Glomerular visceral epithelial cell (primary cell): ENCODE measurements at regions not wholly inside any gene's neighbourhood (a gene's known extent, or its start where the extent isn't known, plus 50 kb on each side); places are given as distances from the start of the nearest gene placed in this dataset.
"Not testable (repeated sequence)": the region's sequence is repeated elsewhere in the genome, so short reads cannot be mapped to it uniquely, and the experiment has no call there.

Source experiments
- DNase-seq: peaks from one replicate; pipeline ENCODE4 v3.0.0-alpha.2; 2016; ENCODE audit errors: extremely low spot score

GRCh38 chr5:82603033-82603987 lies 325.2 kb upstream of the RPS23 start:
- DNase-seq = no peak

- DNase-seq = no peak
Observed at GRCh38 chr5:82601861-82602260, 323.7 kb upstream of the RPS23 start.

- DNase-seq = no peak
Observed at GRCh38 chr5:82601077-82601476, 322.9 kb upstream of the RPS23 start.

GRCh38 chr5:82599692-82600091 lies 321.5 kb upstream of the RPS23 start:
- no peak for DNase-seq

- no peak for DNase-seq
Observed at GRCh38 chr5:82599030-82599429, 320.9 kb upstream of the RPS23 start.

GRCh38 chr5:82597437-82597836 lies 319.3 kb upstream of the RPS23 start:
- no peak for DNase-seq

- DNase-seq = no peak
Observed at GRCh38 chr5:82596451-82596850, 318.3 kb upstream of the RPS23 start.

- DNase-seq = no peak
Observed at GRCh38 chr5:82595113-82595512, 317.0 kb upstream of the RPS23 start.

GRCh38 chr5:82594097-82594496 lies 315.9 kb upstream of the RPS23 start:
- no peak for DNase-seq

GRCh38 chr5:82593481-82593880 lies 315.3 kb upstream of the RPS23 start:
- no peak for DNase-seq

- no peak for DNase-seq
Observed at GRCh38 chr5:82591021-82591515, 312.9 kb upstream of the RPS23 start.

- DNase-seq = no peak
Observed at GRCh38 chr5:82590112-82590511, 312.0 kb upstream of the RPS23 start.

GRCh38 chr5:82586661-82587310 lies 308.6 kb upstream of the RPS23 start:
- DNase-seq = no peak

- no peak for DNase-seq
Observed at GRCh38 chr5:82586181-82586580, 308.0 kb upstream of the RPS23 start.

- DNase-seq = no peak
Observed at GRCh38 chr5:82584631-82585030, 306.5 kb upstream of the RPS23 start.

GRCh38 chr5:82583331-82583730 lies 305.2 kb upstream of the RPS23 start:
- not testable (repeated sequence) for DNase-seq

GRCh38 chr5:82564963-82565362 lies 286.8 kb upstream of the RPS23 start:
- peak; percentile 6 for DNase-seq

GRCh38 chr5:82563745-82564144 lies 285.6 kb upstream of the RPS23 start:
- DNase-seq = no peak

- no peak for DNase-seq
Observed at GRCh38 chr5:82562696-82563240, 284.6 kb upstream of the RPS23 start.

GRCh38 chr5:82561797-82562196 lies 283.6 kb upstream of the RPS23 start:
- DNase-seq = no peak

GRCh38 chr5:82560969-82561368 lies 282.8 kb upstream of the RPS23 start:
- DNase-seq = no peak

- no peak for DNase-seq
Observed at GRCh38 chr5:82560561-82560960, 282.4 kb upstream of the RPS23 start.
